Urothelium cell line (cell line): ENCODE measurements at regions not wholly inside any gene's neighbourhood (a gene's known extent, or its start where the extent isn't known, plus 50 kb on each side); places are given as distances from the start of the nearest gene placed in this dataset.

Experiments
- DNase-seq: peaks from one replicate; pipeline ENCODE4 v3.0.0; 2011; ENCODE audit warnings: low spot score, mixed read lengths
- FAIRE-seq: peaks from 2 replicates; lab custom pipeline; 2011; peaks lifted over from hg19 to GRCh38; lab: Jason Lieb, UNC

GRCh38 chr18:42184685-42185477, 229.8 kb downstream of the PIK3C3 start:
- FAIRE-seq = no peak
- no peak for DNase-seq

- FAIRE-seq = no peak
These were observed 230.5 kb downstream of the PIK3C3 start for GRCh38 chr18:42185486-42185885.

GRCh38 chr18:42187611-42188380, 232.8 kb downstream of the PIK3C3 start:
- DNase-seq (no peak), FAIRE-seq (no peak)

More at GRCh38 chr18:42185486-42185885, 230.5 kb downstream of the PIK3C3 start:
- no peak for DNase-seq

- DNase-seq (no peak), FAIRE-seq (no peak)
These were observed 235.6 kb downstream of the PIK3C3 start for GRCh38 chr18:42190643-42191042.

GRCh38 chr18:42192251-42193248, 237.5 kb downstream of the PIK3C3 start:
- DNase-seq = peak; percentile 13
- no peak for FAIRE-seq

GRCh38 chr18:42196651-42197050, 241.6 kb downstream of the PIK3C3 start:
- FAIRE-seq = no peak
- peak; percentile 7 for DNase-seq

GRCh38 chr18:42201137-42201536, 246.1 kb downstream of the PIK3C3 start:
- no peak for FAIRE-seq
- DNase-seq = no peak

- no peak for DNase-seq
These were observed 256.2 kb downstream of the PIK3C3 start for GRCh38 chr18:42211201-42211600.

GRCh38 chr18:42222557-42222956, 267.5 kb downstream of the PIK3C3 start:
- no peak for FAIRE-seq
- DNase-seq = no peak

More at GRCh38 chr18:42211201-42211600, 256.2 kb downstream of the PIK3C3 start:
- no peak for FAIRE-seq

GRCh38 chr18:42228581-42228980, 273.5 kb downstream of the PIK3C3 start:
- FAIRE-seq = no peak

GRCh38 chr18:42229211-42230210, 274.5 kb downstream of the PIK3C3 start:
- no peak for DNase-seq
- no peak for FAIRE-seq

More at GRCh38 chr18:42228581-42228980, 273.5 kb downstream of the PIK3C3 start:
- DNase-seq = no peak

GRCh38 chr18:42230636-42231035, 275.6 kb downstream of the PIK3C3 start:
- FAIRE-seq = no peak
- DNase-seq = no peak

GRCh38 chr18:42231284-42231683, 276.2 kb downstream of the PIK3C3 start:
- no peak for FAIRE-seq

GRCh38 chr18:42231796-42232195, 276.8 kb downstream of the PIK3C3 start:
- no peak for DNase-seq
- FAIRE-seq = no peak

More at GRCh38 chr18:42231284-42231683, 276.2 kb downstream of the PIK3C3 start:
- DNase-seq = no peak

GRCh38 chr18:42233908-42234307, 278.9 kb downstream of the PIK3C3 start:
- DNase-seq (no peak), FAIRE-seq (no peak)

GRCh38 chr18:42242758-42243157, 287.7 kb downstream of the PIK3C3 start:
- FAIRE-seq = no peak
- DNase-seq = no peak

GRCh38 chr18:42245137-42245536, 290.1 kb downstream of the PIK3C3 start:
- DNase-seq (no peak), FAIRE-seq (no peak)

GRCh38 chr18:42255908-42256765, 301.1 kb downstream of the PIK3C3 start:
- DNase-seq = no peak
- FAIRE-seq = no peak
